HPDE6-E6E7 (cell line): ENCODE measurements at regions not wholly inside any gene's neighbourhood (a gene's known extent, or its start where the extent isn't known, plus 50 kb on each side); places are given as distances from the start of the nearest gene placed in this dataset.
A peak's percentile ranks its signal among the peaks of the same experiment; 100 is the strongest.
"Not testable (repeated sequence)": the region's sequence is repeated elsewhere in the genome, so short reads cannot be mapped to it uniquely, and the experiment has no call there.

ENCODE experiments used
- DNase-seq: peaks from one replicate; pipeline ENCODE4 v3.0.0; 2011; ENCODE audit warnings: missing footprints; ENCODE audit errors: extremely low spot score

- no peak for DNase-seq
Measured at GRCh38 chr6:99802396-99803031, 191.5 kb downstream of the MCHR2 start.

GRCh38 chr6:99808992-99809391 lies 185.0 kb downstream of the MCHR2 start:
- no peak for DNase-seq

GRCh38 chr6:99810295-99810694 lies 183.7 kb downstream of the MCHR2 start:
- no peak for DNase-seq

- no peak for DNase-seq
Measured at GRCh38 chr6:99810942-99811620, 182.9 kb downstream of the MCHR2 start.

GRCh38 chr6:99811636-99812035 lies 182.4 kb downstream of the MCHR2 start:
- DNase-seq = no peak

- DNase-seq = no peak
Measured at GRCh38 chr6:99813565-99813964, 180.5 kb downstream of the MCHR2 start.

- DNase-seq = no peak
Measured at GRCh38 chr6:99814230-99814928, 179.6 kb downstream of the MCHR2 start.

- DNase-seq = no peak
Measured at GRCh38 chr6:99816795-99817194, 177.2 kb downstream of the MCHR2 start.

- DNase-seq = no peak
Measured at GRCh38 chr6:99818161-99818560, 175.9 kb downstream of the MCHR2 start.

GRCh38 chr6:99819853-99820252 lies 174.2 kb downstream of the MCHR2 start:
- DNase-seq = no peak

GRCh38 chr6:99821164-99821563 lies 172.9 kb downstream of the MCHR2 start:
- no peak for DNase-seq

GRCh38 chr6:99822741-99823512 lies 171.1 kb downstream of the MCHR2 start:
- DNase-seq = peak; percentile 68

- not testable (repeated sequence) for DNase-seq
Measured at GRCh38 chr6:99823513-99824235, 170.3 kb downstream of the MCHR2 start.

GRCh38 chr6:99833034-99833433 lies 161.0 kb downstream of the MCHR2 start:
- no peak for DNase-seq

GRCh38 chr6:99836471-99836870 lies 157.6 kb downstream of the MCHR2 start:
- DNase-seq = peak; percentile 20

GRCh38 chr6:99838607-99839006 lies 155.4 kb downstream of the MCHR2 start:
- no peak for DNase-seq

GRCh38 chr6:99841297-99841696 lies 152.7 kb downstream of the MCHR2 start:
- no peak for DNase-seq

- no peak for DNase-seq
Measured at GRCh38 chr6:99846006-99846405, 148.0 kb downstream of the MCHR2 start.

- no peak for DNase-seq
Measured at GRCh38 chr6:99850841-99851240, 143.2 kb downstream of the MCHR2 start.

- DNase-seq = no peak
Measured at GRCh38 chr6:99852031-99852430, 142.0 kb downstream of the MCHR2 start.

- DNase-seq = no peak
Measured at GRCh38 chr6:99867026-99867425, 127.0 kb downstream of the MCHR2 start.
